Left hindlimb (tissue), 1 donor: ENCODE measurements at regions not wholly inside any gene's neighbourhood (a gene's known extent, or its start where the extent isn't known, plus 50 kb on each side); places are given as distances from the start of the nearest gene placed in this dataset.

Experiments
- DNase-seq: peaks from one replicate; pipeline ENCODE4 v3.0.0-alpha.2; 2018

GRCh38 chr10:131781791-131782190 lies 119.0 kb upstream of the PPP2R2D start:
- DNase-seq, result no peak

- DNase-seq, result no peak
Observed at GRCh38 chr10:131784363-131785120, 116.3 kb upstream of the PPP2R2D start.

DNA sequence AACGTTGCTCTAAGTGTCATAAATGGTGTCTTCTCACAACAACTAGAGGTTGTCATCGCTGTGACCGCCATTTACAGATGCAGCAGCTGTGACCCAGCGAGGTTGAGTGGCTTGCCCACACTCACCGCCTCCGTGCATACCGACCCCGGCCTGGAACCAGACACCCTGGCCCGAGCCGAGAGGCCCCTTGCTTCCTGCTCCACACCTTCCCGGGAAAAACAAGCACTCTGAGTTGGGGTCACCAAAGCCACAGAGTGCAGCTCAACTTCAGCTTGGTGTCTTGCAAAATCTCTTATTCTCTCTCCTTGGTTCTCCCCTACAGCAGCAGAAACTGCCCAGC lies 115.7 kb upstream of the PPP2R2D start:
- no peak for DNase-seq

GRCh38 chr10:131786756-131787605 lies 113.8 kb upstream of the PPP2R2D start:
- no peak for DNase-seq

DNA sequence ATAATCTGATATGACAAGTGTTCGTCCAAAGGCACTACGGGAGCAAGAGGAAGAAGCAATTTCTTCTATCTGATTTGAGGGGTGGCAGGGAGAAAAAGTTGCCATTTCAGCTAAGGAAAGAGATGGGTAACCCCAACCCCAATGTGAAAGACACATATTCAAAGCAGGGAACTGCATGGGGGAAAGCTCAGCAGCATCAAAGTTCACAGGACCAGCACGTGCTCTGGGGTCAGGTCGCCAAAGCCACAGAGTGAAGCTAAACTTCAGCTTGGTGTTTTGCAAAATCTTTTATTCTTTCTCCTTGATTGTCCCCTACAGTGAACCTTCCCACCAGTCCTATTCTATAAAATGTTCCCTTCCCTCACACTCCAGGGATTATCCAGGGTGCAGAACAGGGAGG lies 112.8 kb upstream of the PPP2R2D start:
- no peak for DNase-seq

DNA sequence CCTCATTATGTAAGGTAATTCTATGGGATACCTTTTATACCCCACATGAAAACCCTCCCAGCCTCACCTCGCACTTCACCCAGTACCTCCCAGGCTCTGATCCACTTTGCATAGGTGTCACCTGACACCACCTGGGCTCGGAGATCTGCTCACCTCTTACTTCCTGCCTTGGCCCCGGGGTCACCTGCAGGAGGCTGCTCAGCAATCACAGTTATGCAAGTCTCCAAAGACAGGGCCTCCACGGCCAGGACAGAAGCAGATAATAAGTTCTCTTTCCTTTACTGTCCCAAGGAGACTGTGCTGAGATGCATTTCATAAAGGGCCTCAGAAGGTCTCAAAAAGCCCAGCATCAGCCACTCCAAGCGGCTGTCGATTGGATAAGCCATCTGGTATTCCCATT lies 112.4 kb upstream of the PPP2R2D start:
- no peak for DNase-seq

- DNase-seq, result no peak
Observed at GRCh38 chr10:131789516-131789915, 111.3 kb upstream of the PPP2R2D start.

- DNase-seq, result no peak
Observed at GRCh38 chr10:131790021-131790420, 110.8 kb upstream of the PPP2R2D start.

GRCh38 chr10:131792011-131792651 lies 108.7 kb upstream of the PPP2R2D start:
- DNase-seq, result no peak

GRCh38 chr10:131792809-131793208 lies 108.0 kb upstream of the PPP2R2D start:
- no peak for DNase-seq

DNA sequence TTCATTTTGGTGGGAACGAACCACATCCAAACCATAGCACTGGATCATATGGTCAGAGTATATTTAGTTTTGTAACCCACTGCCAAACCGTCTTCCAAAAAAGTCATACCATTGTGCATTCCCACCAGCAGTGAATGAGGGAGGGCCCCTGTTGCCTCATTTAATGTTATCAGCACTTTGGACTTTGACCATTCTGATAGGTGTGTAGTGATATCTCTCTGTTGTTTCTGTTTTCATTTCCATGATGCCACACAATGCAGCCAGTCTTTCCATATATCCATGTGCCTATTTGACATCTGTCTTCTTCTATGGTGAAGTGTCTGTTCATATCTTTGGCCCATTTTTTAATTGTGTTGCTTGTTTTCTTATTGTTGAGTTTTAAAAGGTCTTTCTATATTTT lies 105.0 kb upstream of the PPP2R2D start:
- DNase-seq, result no peak

DNA sequence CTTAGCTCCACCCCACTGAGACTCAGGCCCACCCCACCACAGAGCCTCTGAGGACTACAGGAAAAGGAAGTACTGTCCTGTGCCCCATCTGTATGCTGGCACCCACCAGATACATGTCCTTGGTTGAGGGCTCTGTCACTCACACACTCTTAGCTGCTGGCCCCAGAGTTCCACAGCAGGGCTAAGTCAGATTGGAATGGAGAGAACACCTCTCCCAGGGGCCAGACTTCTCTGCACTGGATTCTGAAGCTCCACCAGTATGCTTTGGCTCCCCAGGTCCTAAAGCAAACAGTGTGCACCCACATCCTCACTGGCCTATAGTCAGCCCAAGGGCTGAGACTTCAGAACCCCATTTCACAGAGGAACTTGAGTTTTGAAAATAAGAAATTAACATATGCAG lies 103.2 kb upstream of the PPP2R2D start:
- no peak for DNase-seq

GRCh38 chr10:131799429-131799828 lies 101.4 kb upstream of the PPP2R2D start:
- no peak for DNase-seq

GRCh38 chr10:131802156-131802915 lies 98.5 kb upstream of the PPP2R2D start:
- DNase-seq, result no peak

DNA sequence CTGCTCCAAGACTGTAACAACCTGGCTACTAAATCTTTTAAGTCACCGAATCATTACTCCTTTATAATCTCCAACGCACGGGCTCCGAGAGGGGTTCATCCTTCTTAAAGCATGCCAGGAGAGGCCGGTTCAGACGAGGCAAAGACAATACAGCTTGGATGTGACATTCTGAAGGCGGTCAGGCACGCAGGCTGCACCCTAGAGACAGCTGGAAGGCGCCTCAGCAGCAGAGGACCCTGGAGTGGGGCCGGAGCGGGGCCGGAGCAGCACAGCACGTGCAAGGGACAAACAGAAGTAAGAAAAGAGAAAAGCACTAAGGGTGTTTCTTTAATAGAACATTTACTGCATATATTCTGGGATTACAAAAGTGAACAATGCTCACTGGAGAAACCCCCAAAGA lies 97.8 kb upstream of the PPP2R2D start:
- no peak for DNase-seq

DNA sequence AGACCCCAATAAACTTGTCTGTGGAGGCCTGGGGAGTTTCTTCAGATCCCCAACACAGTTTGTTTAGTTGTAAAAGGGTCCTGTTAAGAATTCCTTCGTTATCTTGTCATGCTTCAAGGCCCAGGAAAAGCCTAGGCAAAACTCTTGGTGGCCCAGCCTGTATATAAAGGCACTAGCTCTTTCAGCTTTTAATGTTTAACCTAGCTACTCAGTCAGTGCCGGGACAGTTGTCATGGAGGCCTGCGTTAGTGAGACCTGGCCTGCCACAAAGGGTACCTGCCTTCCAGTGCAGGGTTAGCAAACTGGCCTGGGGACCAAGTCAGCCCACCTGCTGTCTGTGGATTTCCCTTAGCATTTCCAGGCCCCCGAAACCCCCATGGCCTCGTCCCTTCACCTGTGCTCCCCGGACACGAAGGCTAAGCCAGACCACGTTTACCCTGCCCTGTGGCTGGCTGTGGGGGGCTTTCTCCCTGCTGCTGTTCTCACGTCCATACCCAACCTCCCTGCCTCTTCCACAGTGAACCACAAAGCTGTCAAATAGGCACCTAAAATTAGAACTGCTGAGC lies 96.9 kb upstream of the PPP2R2D start:
- no peak for DNase-seq

DNA sequence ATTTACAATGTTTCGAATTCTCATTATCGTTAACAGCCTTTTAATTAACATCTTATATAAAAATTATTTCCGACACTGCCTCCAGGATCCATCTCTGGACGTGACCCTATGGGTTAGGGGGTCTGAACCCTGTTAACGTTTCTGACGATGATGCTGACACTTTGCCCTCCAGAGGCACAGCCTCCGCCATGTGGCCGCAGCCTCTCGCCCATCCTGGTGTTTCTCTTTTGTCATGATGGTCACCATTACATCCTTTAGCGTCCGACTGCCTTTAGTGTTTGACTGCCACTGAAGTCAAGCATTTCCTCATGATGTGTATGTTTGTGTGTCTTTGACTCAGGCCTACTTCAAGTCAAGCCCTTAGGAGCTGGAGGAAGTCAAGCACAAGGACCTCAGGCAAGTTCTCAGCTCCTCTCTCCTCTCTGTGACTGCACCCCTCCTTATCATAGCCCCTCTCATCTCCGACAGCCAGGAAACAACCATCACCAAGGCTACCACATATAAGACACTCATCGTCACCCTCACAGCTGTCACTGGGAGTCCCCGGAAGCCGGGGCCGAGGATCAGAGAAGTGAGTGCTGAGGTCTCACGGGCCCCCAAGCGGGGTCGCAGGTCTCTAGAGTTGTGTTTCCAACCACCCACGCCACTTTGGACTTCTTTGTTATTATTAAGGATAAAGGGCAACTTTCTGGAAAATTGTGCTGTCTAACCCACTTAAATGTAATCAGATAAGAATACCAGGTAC lies 96.1 kb upstream of the PPP2R2D start:
- DNase-seq, result no peak

- DNase-seq, result no peak
Observed at GRCh38 chr10:131805696-131806095, 95.1 kb upstream of the PPP2R2D start.

DNA sequence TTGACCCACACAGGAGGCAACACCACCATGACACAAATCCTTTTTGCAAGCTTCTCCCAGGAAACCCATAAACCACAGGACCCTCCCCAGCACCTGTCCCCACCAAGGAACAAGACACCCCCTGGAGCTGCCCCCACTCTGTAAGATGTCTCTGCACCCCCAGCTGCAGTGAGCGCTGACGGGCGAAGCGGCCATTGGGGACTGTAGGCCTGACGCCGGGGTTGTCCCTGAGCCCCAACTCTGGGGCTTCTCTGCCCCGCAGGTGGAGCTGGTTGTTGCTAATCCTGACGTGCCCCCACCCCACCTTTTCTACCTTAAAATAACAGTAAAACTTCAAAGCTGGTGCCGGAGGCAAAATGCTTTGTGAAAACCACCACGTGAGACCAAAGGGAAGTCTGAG lies 94.7 kb upstream of the PPP2R2D start:
- DNase-seq, result no peak

GRCh38 chr10:131806646-131807317 lies 94.0 kb upstream of the PPP2R2D start:
- DNase-seq, result no peak

DNA sequence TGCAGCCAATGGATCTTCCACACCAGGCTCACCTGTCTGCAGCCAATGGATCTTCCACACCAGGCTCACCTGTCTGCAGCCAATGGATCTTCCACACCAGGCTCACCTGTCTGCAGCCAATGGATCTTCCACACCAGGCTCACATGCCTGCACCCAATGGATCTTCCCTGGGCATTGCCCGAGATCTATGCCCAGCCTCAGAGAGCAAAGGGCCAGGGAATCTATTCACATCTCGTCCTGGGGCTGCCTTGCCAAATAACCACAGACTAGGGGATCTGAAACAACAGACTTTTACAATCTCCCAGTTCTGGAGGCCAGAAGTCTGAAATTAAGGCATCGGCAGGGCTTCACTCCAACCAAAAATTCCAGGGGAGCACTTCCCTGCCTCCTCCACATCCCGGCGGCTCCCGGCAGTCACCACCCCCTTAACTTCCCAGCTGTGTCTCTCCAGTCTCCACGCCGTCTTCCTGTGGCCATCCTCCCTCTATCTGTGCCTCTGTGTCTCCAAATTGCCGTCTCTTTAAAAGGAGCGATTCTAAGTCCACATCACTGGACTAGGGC lies 92.4 kb upstream of the PPP2R2D start:
- no peak for DNase-seq
